ENCODE measurements at regions not wholly inside any gene's neighbourhood (a gene's known extent, or its start where the extent isn't known, plus 50 kb on each side); places are given as distances from the start of the nearest gene placed in this dataset.

- H3K36me3 ChIP-seq (ENCODE audit: low read depth), result no peaks in the 10 kb centered on the region
These were observed 62.9 kb downstream of the KCNE4 start for GRCh38 chr2:223114917-223115316.

GRCh38 chr2:223117533-223117932, 65.5 kb downstream of the KCNE4 start:
- no peak for TF ChIP-seq CTCF (IDR thresholded peaks at IDR 0.05; ENCODE audit: poor library complexity, severe bottlenecking)
- no peaks in the 10 kb centered on the region for H3K36me3 ChIP-seq (ENCODE audit: low read depth)
- no peak overlapping the region for H3K4me3 ChIP-seq (ENCODE audit: severe bottlenecking)
- no peak overlapping the region for H3K27ac ChIP-seq (ENCODE audit: poor library complexity, severe bottlenecking)
- no peaks in the 10 kb centered on the region for H3K9me3 ChIP-seq (ENCODE audit: severe bottlenecking)
- no peaks in the 10 kb centered on the region for H3K4me1 ChIP-seq (ENCODE audit: insufficient read depth, poor library complexity, severe bottlenecking)
- H3K27me3 ChIP-seq (ENCODE audit: insufficient read depth, poor library complexity, severe bottlenecking), result no peaks in the 10 kb centered on the region
- ATAC-seq (ENCODE audit: low read depth) (no peak), DNase-seq (ENCODE audit: low spot score) (no peak)

More at GRCh38 chr2:223114917-223115316, 62.9 kb downstream of the KCNE4 start:
- no peak overlapping the region for H3K27ac ChIP-seq (ENCODE audit: poor library complexity, severe bottlenecking)
- ATAC-seq (ENCODE audit: low read depth), result no peak
- H3K27me3 ChIP-seq (ENCODE audit: insufficient read depth, poor library complexity, severe bottlenecking), result no peaks in the 10 kb centered on the region
- DNase-seq (ENCODE audit: low spot score), result no peak
- no peaks in the 10 kb centered on the region for H3K4me1 ChIP-seq (ENCODE audit: insufficient read depth, poor library complexity, severe bottlenecking)
- H3K4me3 ChIP-seq (ENCODE audit: severe bottlenecking), result no peak overlapping the region
- TF ChIP-seq CTCF (IDR thresholded peaks at IDR 0.05; ENCODE audit: poor library complexity, severe bottlenecking), result no peak
- H3K9me3 ChIP-seq (ENCODE audit: severe bottlenecking), result no peaks in the 10 kb centered on the region

GRCh38 chr2:223121283-223121682, 69.3 kb downstream of the KCNE4 start:
- Histone ChIP-seq H3K4me3 (ENCODE audit: severe bottlenecking) (no peak overlapping the region), H3K9me3 (ENCODE audit: severe bottlenecking) (no peaks in the 10 kb centered on the region), H3K27ac (ENCODE audit: poor library complexity, severe bottlenecking) (no peak overlapping the region), H3K27me3 (ENCODE audit: insufficient read depth, poor library complexity, severe bottlenecking) (no peaks in the 10 kb centered on the region), H3K36me3 (ENCODE audit: low read depth) (no peaks in the 10 kb centered on the region), H3K4me1 (ENCODE audit: insufficient read depth, poor library complexity, severe bottlenecking) (no peaks in the 10 kb centered on the region)
- TF ChIP-seq CTCF (IDR thresholded peaks at IDR 0.05; ENCODE audit: poor library complexity, severe bottlenecking), result no peak
- ATAC-seq (ENCODE audit: low read depth), result no peak
- no peak for DNase-seq (ENCODE audit: low spot score)

- no peak for ATAC-seq (ENCODE audit: low read depth)
- no peak for DNase-seq (ENCODE audit: low spot score)
These were observed 70.8 kb downstream of the KCNE4 start for GRCh38 chr2:223122781-223123180.

More at GRCh38 chr2:223122781-223123180, 70.8 kb downstream of the KCNE4 start:
- Histone ChIP-seq H3K4me1 (ENCODE audit: insufficient read depth, poor library complexity, severe bottlenecking) (no peaks in the 10 kb centered on the region), H3K4me3 (ENCODE audit: severe bottlenecking) (no peak overlapping the region), H3K27me3 (ENCODE audit: insufficient read depth, poor library complexity, severe bottlenecking) (no peaks in the 10 kb centered on the region), H3K36me3 (ENCODE audit: low read depth) (no peaks in the 10 kb centered on the region), H3K27ac (ENCODE audit: poor library complexity, severe bottlenecking) (no peak overlapping the region), H3K9me3 (ENCODE audit: severe bottlenecking) (no peaks in the 10 kb centered on the region)
- TF ChIP-seq CTCF (IDR thresholded peaks at IDR 0.05; ENCODE audit: poor library complexity, severe bottlenecking), result no peak

All from RWPE2 (cell line).